HepG2 (cell line): ENCODE measurements at regions not wholly inside any gene's neighbourhood (a gene's known extent, or its start where the extent isn't known, plus 50 kb on each side); places are given as distances from the start of the nearest gene placed in this dataset.

ENCODE experiments used
- MAFK ChIP-seq, 2 experiments: IDR thresholded peaks in 1 of 2; conservative IDR thresholded peaks in 1 of 2; 2 replicates each; pipeline ENCODE4 v1.6.1; 2011; ENCODE audit warnings: improper control_type of control experiment in 2 of 2, low read length in 2 of 2
- ZNF713 ChIP-seq: sonication (generic); formaldehyde crosslinking; IDR thresholded peaks from 2 replicates; pipeline ENCODE4 v1.4.0; 2020; ENCODE audit warnings: mild to moderate bottlenecking, missing genetic modification reagents

DNA sequence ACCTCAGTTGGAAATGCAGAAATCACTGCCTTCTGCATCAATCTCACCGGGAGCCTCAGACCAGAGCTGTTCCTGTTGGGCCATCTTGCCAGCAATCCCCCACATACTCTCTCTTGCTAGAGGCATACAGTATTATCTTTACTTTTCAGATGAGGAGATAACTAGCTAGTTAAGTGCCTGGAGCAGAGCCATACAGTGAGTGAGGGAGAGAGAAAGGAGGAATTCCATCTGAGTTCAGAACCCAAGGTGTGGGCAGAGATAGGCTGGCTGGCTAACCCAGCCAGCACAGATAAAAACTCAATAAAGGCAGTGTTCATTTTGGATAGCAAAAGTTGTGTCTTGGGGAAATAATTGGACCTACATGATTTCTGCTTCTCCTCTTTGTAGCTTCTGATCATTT is 268.0 kb upstream of the KIF2A start:
- TF ChIP-seq MAFK (conservative IDR thresholded peaks at IDR 0.05 in 1 of 2, IDR thresholded peaks at IDR 0.05 in 1 of 2; ENCODE audit: low read length in 2 of 2) (no peak), ZNF713 (CRISPR knock-in tag) (no peak)
